Pulmonary artery endothelial cell (primary cell): ENCODE measurements at regions not wholly inside any gene's neighbourhood (a gene's known extent, or its start where the extent isn't known, plus 50 kb on each side); places are given as distances from the start of the nearest gene placed in this dataset.
"Not testable (repeated sequence)": the region's sequence is repeated elsewhere in the genome, so short reads cannot be mapped to it uniquely, and the experiment has no call there.

Experiments used
- DNase-seq: peaks from one replicate; pipeline ENCODE4 v3.0.0-alpha.2; 2011; ENCODE audit warnings: low read depth, low spot score

- not testable (repeated sequence) for DNase-seq
Measured at GRCh38 chr7:76926416-76926815, 105.7 kb downstream of the SPDYE17 start.

DNA sequence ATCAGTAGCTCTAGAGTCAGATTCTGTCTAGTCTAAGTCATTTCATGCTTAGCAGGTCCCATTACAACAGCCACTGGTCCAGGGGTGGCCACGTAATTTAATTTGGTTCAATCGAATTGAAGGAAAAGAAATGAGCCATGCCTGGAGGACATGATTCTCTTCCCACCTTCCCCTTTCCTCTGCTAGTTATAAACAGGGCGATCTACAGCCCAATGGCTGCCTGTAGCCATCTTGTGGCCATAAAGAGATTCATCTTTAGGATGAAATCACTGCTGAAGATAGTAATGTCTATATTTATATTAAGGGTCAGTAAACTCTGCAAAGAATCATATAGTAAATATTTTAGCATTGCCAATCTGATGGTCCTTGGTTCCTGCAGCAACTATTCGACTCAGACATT, 107.4 kb downstream of the SPDYE17 start:
- not testable (repeated sequence) for DNase-seq

DNA sequence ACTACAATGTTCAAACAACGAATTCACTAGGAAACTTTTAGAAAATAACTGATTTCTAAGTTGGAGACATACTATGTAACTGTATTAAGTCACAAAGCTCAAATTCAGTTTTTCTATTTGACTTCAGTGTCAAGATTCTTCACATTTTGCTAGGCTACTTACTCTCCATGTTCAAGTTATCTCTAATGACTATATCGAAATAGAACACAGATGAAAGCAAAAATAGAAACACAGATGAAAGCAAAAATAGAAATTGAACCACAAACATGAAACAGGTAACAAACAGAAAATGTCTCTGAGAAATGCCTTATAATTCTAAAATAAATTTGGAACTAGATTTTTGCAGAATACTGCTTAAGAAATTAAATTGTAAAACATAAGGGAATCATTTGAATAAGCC, 113.5 kb downstream of the SPDYE17 start:
- not testable (repeated sequence) for DNase-seq

- DNase-seq = not testable (repeated sequence)
Measured at GRCh38 chr7:76914361-76914760, 117.8 kb downstream of the SPDYE17 start.

DNA sequence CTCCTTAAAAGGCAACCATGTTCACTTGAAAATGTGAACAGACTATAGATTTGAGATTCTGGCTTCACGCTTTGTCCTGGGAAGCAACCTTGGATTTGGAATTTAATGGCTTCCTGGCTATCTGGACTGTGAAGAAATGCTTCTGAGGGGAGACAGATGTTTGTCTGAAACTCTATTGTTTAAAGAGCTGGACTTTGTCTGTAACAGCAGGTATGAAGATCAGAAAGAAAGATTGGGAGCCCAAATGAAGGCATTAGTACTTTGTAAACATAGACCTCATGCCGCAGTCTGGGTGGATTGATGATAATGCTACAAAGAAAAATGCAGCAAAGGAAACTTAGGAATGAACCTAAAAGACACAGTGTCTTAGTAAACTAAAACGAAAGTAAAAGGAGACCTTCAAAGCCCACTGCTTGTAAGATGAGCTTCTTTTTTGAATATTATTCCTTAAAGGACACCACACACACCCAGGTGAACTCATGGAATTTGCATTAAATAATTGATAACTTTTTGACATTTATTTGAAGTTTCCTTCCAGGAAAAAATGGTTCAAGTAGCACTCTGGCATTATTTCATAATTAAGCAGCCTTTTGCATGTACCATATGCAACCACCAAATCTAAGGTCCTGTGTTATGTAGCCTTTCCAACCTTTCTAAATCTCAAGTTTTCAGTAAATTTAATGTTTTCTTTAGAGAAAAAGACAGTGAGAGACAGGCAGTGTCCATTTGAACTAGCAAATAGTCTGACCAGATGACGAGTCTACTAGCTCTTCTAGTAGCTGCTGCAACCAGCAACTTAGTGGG, 119.9 kb downstream of the SPDYE17 start:
- DNase-seq = not testable (repeated sequence)

DNA sequence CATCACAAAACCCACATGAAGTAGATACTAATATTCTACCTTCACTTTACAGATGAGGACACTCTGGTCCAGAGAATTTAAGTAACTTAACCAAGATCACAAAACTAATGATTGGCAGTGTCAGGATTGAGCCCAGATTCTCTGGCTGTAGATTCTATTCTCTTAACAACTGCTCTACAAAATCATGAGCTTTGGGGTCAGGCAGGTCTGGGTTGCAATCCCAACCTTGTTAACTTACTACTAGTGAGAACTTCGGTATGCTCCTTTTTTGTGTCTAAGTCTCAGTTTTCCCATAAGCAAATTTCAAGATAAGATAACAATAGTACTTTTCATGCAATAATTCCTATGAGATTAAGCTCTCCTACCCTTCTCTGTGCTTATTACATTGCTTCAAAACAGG, 127.5 kb downstream of the SPDYE17 start:
- not testable (repeated sequence) for DNase-seq

- not testable (repeated sequence) for DNase-seq
Measured at GRCh38 chr7:76901944-76902710, 130.0 kb downstream of the SPDYE17 start.

DNA sequence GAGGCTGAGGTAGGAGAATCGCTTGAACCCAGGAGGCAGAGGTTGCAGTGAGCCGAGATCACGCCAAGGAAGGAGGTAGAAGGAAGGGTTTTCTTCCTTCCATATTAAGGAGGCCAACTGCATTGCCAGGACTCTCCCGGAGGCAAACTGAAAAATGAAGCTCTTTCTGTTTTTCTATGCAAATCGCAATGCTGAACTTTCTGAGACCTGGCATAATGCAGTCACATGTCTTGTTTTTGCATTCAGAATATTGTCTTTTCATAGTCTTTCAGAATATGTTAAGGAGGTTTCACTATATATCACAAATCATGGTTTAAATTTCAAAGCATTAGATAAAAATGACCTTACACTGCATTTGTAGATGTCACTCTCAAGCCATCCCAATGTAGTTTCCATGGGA, 133.4 kb downstream of the SPDYE17 start:
- DNase-seq = not testable (repeated sequence)

DNA sequence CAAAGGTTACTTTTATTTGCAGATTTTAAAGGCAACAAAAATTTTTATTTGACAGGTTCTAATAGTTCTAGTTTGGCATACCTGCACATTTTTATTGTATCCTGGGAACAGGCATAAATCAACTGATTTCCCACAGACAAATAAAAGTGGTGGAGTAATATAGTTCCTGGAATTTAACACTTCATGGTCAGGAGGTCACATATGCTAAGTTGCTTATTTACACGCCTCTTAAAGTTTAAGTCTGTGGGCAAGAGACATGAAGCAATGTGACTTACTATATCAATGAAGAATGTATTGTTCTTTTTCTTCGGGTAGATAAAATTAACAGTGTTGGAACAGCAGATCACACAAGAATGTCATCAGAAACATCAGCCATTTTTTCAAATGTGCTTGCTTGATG, 135.2 kb downstream of the SPDYE17 start:
- DNase-seq = not testable (repeated sequence)

- DNase-seq = not testable (repeated sequence)
Measured at GRCh38 chr7:76895696-76896095, 136.5 kb downstream of the SPDYE17 start.

DNA sequence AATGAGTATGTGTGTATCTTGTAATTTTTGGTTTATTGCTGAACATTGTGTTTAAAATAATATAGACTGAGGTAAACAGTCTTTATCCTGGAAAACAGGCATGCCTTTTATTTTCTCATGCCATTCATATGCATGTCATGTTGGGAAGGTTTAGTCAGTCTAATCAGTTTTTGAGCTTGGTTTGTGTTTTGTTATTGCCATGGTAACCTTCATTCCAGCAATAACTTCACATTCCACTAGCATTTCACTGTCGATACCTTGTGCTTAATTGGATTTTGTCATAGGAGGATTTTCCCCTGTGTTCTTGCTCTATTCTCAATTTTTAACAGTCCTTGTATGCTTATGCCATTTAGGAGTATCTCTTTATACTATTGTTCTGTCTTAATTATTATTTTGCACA, 140.4 kb downstream of the SPDYE17 start:
- not testable (repeated sequence) for DNase-seq

- DNase-seq = not testable (repeated sequence)
Measured at GRCh38 chr7:76879733-76880288, 152.3 kb downstream of the SPDYE17 start.

DNA sequence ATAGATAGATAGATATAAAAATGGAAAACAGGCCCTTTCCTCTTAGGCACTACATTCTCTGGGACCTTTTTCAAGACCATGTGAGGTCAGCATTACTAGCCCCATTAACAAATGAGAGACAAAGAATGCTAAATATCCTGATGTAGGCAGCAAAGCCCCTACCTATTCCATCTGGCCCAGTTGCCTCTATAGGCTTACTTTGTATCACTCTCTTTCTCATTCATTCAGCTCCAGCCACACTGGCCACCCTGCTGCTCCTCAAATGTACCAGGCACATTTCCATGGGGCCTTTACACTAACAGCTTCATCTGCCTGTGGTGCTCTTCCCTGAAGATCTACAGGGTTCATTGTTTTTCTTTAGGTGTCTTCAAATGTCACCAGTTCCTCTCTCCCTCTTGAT, 156.4 kb downstream of the SPDYE17 start:
- DNase-seq = not testable (repeated sequence)

- not testable (repeated sequence) for DNase-seq
Measured at GRCh38 chr7:76870504-76870808, 161.7 kb downstream of the SPDYE17 start.

DNA sequence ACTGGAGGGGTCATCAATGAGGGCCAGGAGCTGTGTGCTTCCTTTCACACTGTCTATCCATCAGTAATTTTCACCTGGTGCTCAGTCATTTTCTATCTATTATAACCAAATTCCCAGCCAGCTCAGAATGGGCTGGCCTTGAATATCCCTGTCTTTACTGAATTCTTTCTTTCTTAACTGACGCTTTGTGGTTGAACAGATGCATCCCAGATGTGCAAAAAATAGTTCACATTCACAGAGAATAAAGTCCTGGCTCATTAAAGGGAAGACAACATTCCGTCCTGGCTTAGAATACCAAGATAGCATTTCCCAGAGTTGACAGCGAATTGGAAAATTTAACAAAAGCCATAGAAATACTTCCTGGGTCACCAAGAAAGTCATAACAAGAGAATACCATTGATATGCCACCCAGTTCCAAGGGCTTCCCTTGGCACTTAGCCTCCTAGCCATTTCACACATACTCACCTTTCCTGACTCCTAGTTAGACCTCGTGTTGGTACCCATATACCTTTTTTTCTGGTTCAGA, 164.7 kb downstream of the SPDYE17 start:
- DNase-seq = not testable (repeated sequence)

- DNase-seq = not testable (repeated sequence)
Measured at GRCh38 chr7:76863150-76863773, 168.9 kb downstream of the SPDYE17 start.

DNA sequence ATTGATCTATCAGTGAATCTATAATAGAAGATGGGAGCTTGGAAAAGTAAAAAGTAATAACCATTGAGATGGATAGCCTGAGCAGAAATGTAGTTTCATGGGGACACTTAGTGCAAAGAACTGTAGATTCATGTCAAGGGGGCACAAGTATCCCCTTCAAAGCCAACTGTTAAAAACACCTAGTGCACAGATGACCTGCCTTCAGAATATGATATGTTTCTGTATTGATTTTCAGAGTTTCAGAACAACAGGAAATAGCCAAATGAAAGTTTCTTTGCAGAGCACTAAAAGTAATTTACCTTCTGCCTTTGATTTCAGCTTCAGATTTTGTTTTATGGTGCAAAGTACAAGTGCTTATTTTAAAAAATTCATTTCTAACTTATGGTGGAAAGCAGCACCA, 169.9 kb downstream of the SPDYE17 start:
- not testable (repeated sequence) for DNase-seq

DNA sequence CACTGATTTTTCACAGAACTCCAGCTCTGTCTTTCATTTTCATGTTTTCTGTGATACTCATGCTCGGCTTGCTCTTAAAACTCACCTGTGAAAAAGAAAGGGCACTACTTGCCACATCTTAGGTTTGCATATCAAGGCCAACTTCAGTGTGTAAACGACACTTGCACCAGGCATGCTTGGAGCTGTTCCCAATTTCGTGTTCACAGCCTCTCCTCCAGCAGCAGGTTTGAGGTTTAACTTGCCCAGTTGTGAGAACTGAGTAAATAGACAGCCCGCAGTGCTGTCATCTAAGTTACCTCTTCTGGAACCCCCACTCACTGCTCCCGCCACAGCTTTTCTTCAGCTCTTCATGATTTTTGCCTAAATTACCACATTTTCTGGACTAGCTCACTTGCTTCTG, 172.2 kb downstream of the SPDYE17 start:
- DNase-seq = not testable (repeated sequence)

GRCh38 chr7:76854631-76855030, 177.5 kb downstream of the SPDYE17 start:
- DNase-seq = not testable (repeated sequence)

GRCh38 chr7:76852787-76853584, 179.2 kb downstream of the SPDYE17 start:
- not testable (repeated sequence) for DNase-seq

- DNase-seq = not testable (repeated sequence)
Measured at GRCh38 chr7:76852362-76852761, 179.8 kb downstream of the SPDYE17 start.
